GM19240 (cell line): ENCODE measurements at regions not wholly inside any gene's neighbourhood (a gene's known extent, or its start where the extent isn't known, plus 50 kb on each side); places are given as distances from the start of the nearest gene placed in this dataset.

Experiments
- DNase-seq: peaks from one replicate; pipeline ENCODE4 v3.0.0; 2011; ENCODE audit warnings: low spot score; ENCODE audit not compliant: insufficient read length

GRCh38 chr9:79195879-79196278, 375.9 kb upstream of the TLE4 start:
- no peak for DNase-seq

GRCh38 chr9:79196606-79197005, 375.2 kb upstream of the TLE4 start:
- no peak for DNase-seq

- DNase-seq, result no peak
These were observed 371.4 kb upstream of the TLE4 start for GRCh38 chr9:79200336-79200735.

GRCh38 chr9:79201636-79202035, 370.1 kb upstream of the TLE4 start:
- no peak for DNase-seq

GRCh38 chr9:79208791-79209396, 362.9 kb upstream of the TLE4 start:
- no peak for DNase-seq

GRCh38 chr9:79210541-79211243, 361.1 kb upstream of the TLE4 start:
- DNase-seq, result no peak

- no peak for DNase-seq
These were observed 358.2 kb upstream of the TLE4 start for GRCh38 chr9:79213417-79214125.

- no peak for DNase-seq
These were observed 355.9 kb upstream of the TLE4 start for GRCh38 chr9:79215821-79216220.

- no peak for DNase-seq
These were observed 351.5 kb upstream of the TLE4 start for GRCh38 chr9:79220251-79220650.

- DNase-seq, result no peak
These were observed 351.1 kb upstream of the TLE4 start for GRCh38 chr9:79220666-79221065.

GRCh38 chr9:79221084-79221483, 350.7 kb upstream of the TLE4 start:
- no peak for DNase-seq

GRCh38 chr9:79222483-79222882, 349.3 kb upstream of the TLE4 start:
- DNase-seq, result no peak

- no peak for DNase-seq
These were observed 346.9 kb upstream of the TLE4 start for GRCh38 chr9:79224672-79225433.

- peak; percentile 14 for DNase-seq
These were observed 338.2 kb upstream of the TLE4 start for GRCh38 chr9:79233542-79233941.

- no peak for DNase-seq
These were observed 335.3 kb upstream of the TLE4 start for GRCh38 chr9:79236466-79236865.

GRCh38 chr9:79237861-79238260, 333.9 kb upstream of the TLE4 start:
- no peak for DNase-seq

GRCh38 chr9:79240774-79241173, 331.0 kb upstream of the TLE4 start:
- DNase-seq, result no peak

- no peak for DNase-seq
These were observed 329.3 kb upstream of the TLE4 start for GRCh38 chr9:79242489-79242888.

GRCh38 chr9:79246170-79246569, 325.6 kb upstream of the TLE4 start:
- DNase-seq, result no peak

GRCh38 chr9:79247021-79247420, 324.7 kb upstream of the TLE4 start:
- DNase-seq, result no peak

GRCh38 chr9:79250806-79251205, 321.0 kb upstream of the TLE4 start:
- DNase-seq, result no peak
